Heart left ventricle (tissue), 16 donors: ENCODE measurements at regions not wholly inside any gene's neighbourhood (a gene's known extent, or its start where the extent isn't known, plus 50 kb on each side); places are given as distances from the start of the nearest gene placed in this dataset.
"Not testable (repeated sequence)": the region's sequence is repeated elsewhere in the genome, so short reads cannot be mapped to it uniquely, and the experiment has no call there.

Source experiments
- ATAC-seq, 4 donors: fragments of 200-7000 bp; cut with Tn5 transposase; one replicate each; pipeline ENCODE4 v1.9.1; 2020 to 2022; ENCODE audit warnings: moderate library complexity in 4 of 4, mild to moderate bottlenecking in 3 of 4, moderate number of reproducible peaks in 1 of 4
- DNase-seq, 5 donors: peaks; one replicate each; pipeline ENCODE4 v3.0.0-alpha.2; 2020
- H3K27ac ChIP-seq, 12 donors: fragments of 200-600 bp; sonication (generic) in 4 of 12; one replicate each; pipeline versions ENCODE4 v1.5.0 to v1.8.0; 2016 to 2022; ENCODE audit warnings: mild to moderate bottlenecking in 2 of 12
- H3K27me3 ChIP-seq, 9 donors: fragments of 200-600 bp; sonication (generic) in 2 of 9; one replicate each; pipeline versions ENCODE4 v1.5.1 to v1.8.0; 2016 to 2022; ENCODE audit warnings: mild to moderate bottlenecking in 3 of 9
- H3K36me3 ChIP-seq, 9 donors: fragments of 200-600 bp; sonication (generic) in 2 of 9; one replicate each; pipeline versions ENCODE4 v1.5.0 to v1.8.0; 2018 to 2022; ENCODE audit warnings: mild to moderate bottlenecking in 2 of 9
- H3K4me1 ChIP-seq, 12 donors: fragments of 200-600 bp; sonication (generic) in 4 of 12; one replicate each; pipeline versions ENCODE4 v1.5.0 to v1.8.0; 2016 to 2022; ENCODE audit warnings: mild to moderate bottlenecking in 3 of 12
- H3K4me3 ChIP-seq, 12 donors: fragments of 200-600 bp; sonication (generic) in 4 of 12; one replicate each; pipeline versions ENCODE4 v1.5.0 to v1.8.0; 2017 to 2022; ENCODE audit warnings: mild to moderate bottlenecking in 9 of 12, moderate library complexity in 4 of 12
- H3K9me3 ChIP-seq, 12 donors: fragments of 200-600 bp; sonication (generic) in 4 of 12; one replicate each; pipeline versions ENCODE4 v1.5.0 to v1.8.0; 2016 to 2022; ENCODE audit warnings: mild to moderate bottlenecking in 1 of 12
- CTCF ChIP-seq, 12 donors: fragments of 200-600 bp; sonication (generic) in 4 of 12; IDR thresholded peaks; one replicate each; pipeline versions ENCODE4 v1.5.0 to v1.8.0; 2018 to 2022; ENCODE audit warnings: antibody characterized with exemption in 12 of 12, mild to moderate bottlenecking in 5 of 12
- POLR2A ChIP-seq, 2 donors: fragments of 450-650 bp; IDR thresholded peaks; one replicate each; pipeline ENCODE4 v1.6.1; 2017; ENCODE audit warnings: antibody characterized with exemption in 2 of 2, mild to moderate bottlenecking in 2 of 2, moderate library complexity in 2 of 2
- WGBS, 4 donors: extraction: QIAGEN DNeasy Blood & Tissue Kit in 2 of 4; methylation state at CpG; one replicate each; pipeline versions ENCODE4 v1.1.5 to v1.1.7; 2013 to 2018; 5-methylcytosine and 5-hydroxymethylcytosine counted together
- intact Hi-C, 10 donors: fragments of 100-400 bp; cut with DNase I; formaldehyde crosslinking; loops; one replicate each; pipeline versions ENCODE4 v1.11.1 to v1.14.2; 2022
- donor health status: ischemic (EF 13 %, LVEDD 7.1; RV severe dilation, severe dysfunction).
- donor health status: healthy with polysubstance abuse.
- donor health status: DM: no; HTN: yes; CAD: no.
- donor health status: DM: no; HTN: no; CAD: no.
- donor health status: ischemic (EF 25% LVEDD 6.9; RV normal size, moderate dysfunction).
- donor health status: ischemic (EF 25% LVEDD 5.7; RV mildly dilated, moderate dysfunction).
- donor health status: healthy.
- donor health status: DM: yes; HTN: yes; CAD: no.
- donor health status: ischemic (EF 35%, LVEDD 5.7; RV mildly dilated, moderate dysfunction).
- donor health status: nonischemic (EF 11% LVEDD 7.7; RV severe dilation, severe dysfunction).
- donor health status: DM: yes; HTN: yes; CAD: no.
- donor health status: PGD.
- donor health status: ischemic (EF 29% LVEDD 5.4; RV normal size, mild dysfunction).
- donor health status: nonischemic (EF 23%, LVEDD 6.1; RV moderate dilation, normal function).

GRCh38 chr16:51839727-51840462 lies 688.8 kb upstream of the SALL1 start:
- no peak for DNase-seq
- no peak for ATAC-seq
- Histone ChIP-seq H3K27me3 (no peaks in the 10 kb centered on the region), H3K9me3 (peaks cover 0 to 6% (median 0%) of the 10 kb centered on the region in 12 donors), H3K27ac (no peak overlapping the region), H3K4me1 (peaks cover 0 to 2% (median 0%) of the 10 kb centered on the region in 12 donors), H3K4me3 (no peak overlapping the region), H3K36me3 (no peaks in the 10 kb centered on the region)
- TF ChIP-seq POLR2A (IDR thresholded peaks at IDR 0.05) (no peak), CTCF (IDR thresholded peaks at IDR 0.05) (no peak)
- 66 to 84% (median 81%) methylated on average over 1 of the region's 1 CpG for WGBS, 4 donors
- intact Hi-C loops: no loop called here

- ATAC-seq (peak in 1 of 4 donors; percentile 72), DNase-seq (no peak)
- no peaks in the 10 kb centered on the region for H3K27me3 ChIP-seq
- 55 to 66% (median 58%) methylated on average over 3 of the region's 3 CpGs for WGBS, 4 donors
- H3K9me3 ChIP-seq: peaks cover 0 to 6% (median 0%) of the 10 kb centered on the region in 12 donors
- peak overlapping the region in 2 of 12 donors; percentile 4 to 35 for H3K4me3 ChIP-seq
- peak overlapping the region in 7 of 12 donors; percentile 3 to 77 (median 57) for H3K27ac ChIP-seq
- no peak for TF ChIP-seq CTCF (IDR thresholded peaks at IDR 0.05)
- TF ChIP-seq POLR2A (IDR thresholded peaks at IDR 0.05): no peak
- no peaks in the 10 kb centered on the region for H3K36me3 ChIP-seq
- intact Hi-C loops: no loop called here
- H3K4me1 ChIP-seq: peaks cover 0 to 9% (median 0%) of the 10 kb centered on the region in 12 donors
Observed at GRCh38 chr16:51834794-51835193, 683.7 kb upstream of the SALL1 start.

GRCh38 chr16:51834133-51834532 lies 683.1 kb upstream of the SALL1 start:
- H3K36me3 ChIP-seq: no peaks in the 10 kb centered on the region
- TF ChIP-seq POLR2A (IDR thresholded peaks at IDR 0.05): no peak
- no peak for TF ChIP-seq CTCF (IDR thresholded peaks at IDR 0.05)
- intact Hi-C loops: no loop called here
- H3K27ac ChIP-seq: peak overlapping the region in 7 of 12 donors; percentile 25 to 77 (median 57)
- H3K27me3 ChIP-seq: no peaks in the 10 kb centered on the region
- H3K4me1 ChIP-seq: peaks cover 0 to 9% (median 0%) of the 10 kb centered on the region in 12 donors
- H3K9me3 ChIP-seq: peaks cover 0 to 6% (median 0%) of the 10 kb centered on the region in 12 donors
- ATAC-seq: peak in 3 of 4 donors; percentile 31 to 85 (median 77)
- peak overlapping the region in 3 of 12 donors; percentile 4 to 35 (median 8) for H3K4me3 ChIP-seq
- WGBS, 4 donors: 55 to 63% (median 59%) methylated on average over 10 of the region's 10 CpGs
- peak in 1 of 5 donors; percentile 24 for DNase-seq

GRCh38 chr16:51831595-51832367 lies 680.7 kb upstream of the SALL1 start:
- Histone ChIP-seq H3K36me3 (no peaks in the 10 kb centered on the region), H3K9me3 (peaks cover 0 to 6% (median 0%) of the 10 kb centered on the region in 12 donors), H3K27me3 (no peaks in the 10 kb centered on the region), H3K27ac (no peak overlapping the region), H3K4me3 (no peak overlapping the region), H3K4me1 (peaks cover 0 to 9% (median 0%) of the 10 kb centered on the region in 12 donors)
- TF ChIP-seq POLR2A (IDR thresholded peaks at IDR 0.05) (no peak), CTCF (IDR thresholded peaks at IDR 0.05) (no peak)
- intact Hi-C loops: no loop called here
- ATAC-seq (no peak), DNase-seq (no peak)
- WGBS, 4 donors: 69 to 88% (median 83%) methylated on average over 6 of the region's 6 CpGs

GRCh38 chr16:51831034-51831433 lies 680.0 kb upstream of the SALL1 start:
- H3K9me3 ChIP-seq, H3K4me1 ChIP-seq, H3K36me3 ChIP-seq, intact Hi-C loops, ATAC-seq, H3K4me3 ChIP-seq, H3K27ac ChIP-seq, H3K27me3 ChIP-seq, DNase-seq: not testable (repeated sequence)
- WGBS, 4 donors: 88 to 92% (median 90%) methylated on average over 6 of the region's 6 CpGs
